ENCODE measurements at regions not wholly inside any gene's neighbourhood (a gene's known extent, or its start where the extent isn't known, plus 50 kb on each side); places are given as distances from the start of the nearest gene placed in this dataset.
"Not testable (repeated sequence)": the region's sequence is repeated elsewhere in the genome, so short reads cannot be mapped to it uniquely, and the experiment has no call there.

- DNase-seq (ENCODE audit: low read depth): no peak
Measured at GRCh38 chr6:74953708-74954107, 252.1 kb downstream of the COL12A1 start.

DNA sequence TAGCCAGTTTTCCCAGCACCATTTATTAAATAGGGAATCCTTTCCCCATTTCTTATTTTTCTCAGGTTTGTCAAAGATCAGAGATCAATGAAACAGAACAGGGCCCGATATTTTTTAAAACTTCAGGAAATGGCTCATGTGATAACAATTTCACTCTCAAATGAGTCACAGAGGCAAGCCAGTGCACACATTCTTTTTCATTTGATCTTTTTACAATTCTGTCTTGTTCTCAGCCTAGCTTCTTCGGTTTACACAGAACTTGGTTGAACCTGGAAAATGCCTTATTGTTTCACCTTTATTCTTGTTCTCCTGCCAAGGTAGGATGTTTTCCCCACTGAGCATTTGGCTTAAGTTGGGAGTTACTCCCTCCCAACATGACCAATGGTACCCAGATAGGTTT lies 258.9 kb downstream of the COL12A1 start:
- no peak for DNase-seq (ENCODE audit: low read depth)

- DNase-seq (ENCODE audit: low read depth): no peak
Measured at GRCh38 chr6:74942130-74942529, 263.7 kb downstream of the COL12A1 start.

DNA sequence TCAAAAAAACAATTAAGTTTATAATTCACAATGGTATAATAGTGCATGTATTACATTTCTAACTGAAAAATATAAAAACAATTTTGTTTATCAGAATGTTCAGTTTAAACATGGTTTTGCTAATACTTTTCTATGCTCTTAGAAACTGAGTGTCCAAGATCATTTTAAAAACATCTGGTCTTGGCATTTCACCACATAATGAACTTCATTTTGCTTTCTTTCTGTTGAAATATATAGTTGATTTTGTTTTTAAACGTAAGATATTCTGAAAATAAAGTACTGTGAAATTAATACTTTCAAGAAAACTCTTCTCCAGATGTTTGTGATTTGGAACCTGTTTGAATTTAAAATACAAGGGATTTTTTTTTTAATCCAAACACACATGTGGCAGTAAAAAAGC lies 264.4 kb downstream of the COL12A1 start:
- no peak for DNase-seq (ENCODE audit: low read depth)

GRCh38 chr6:74939721-74940620 lies 265.9 kb downstream of the COL12A1 start:
- DNase-seq (ENCODE audit: low read depth): no peak

- DNase-seq (ENCODE audit: low read depth): no peak
Measured at GRCh38 chr6:74939151-74939708, 266.6 kb downstream of the COL12A1 start.

DNA sequence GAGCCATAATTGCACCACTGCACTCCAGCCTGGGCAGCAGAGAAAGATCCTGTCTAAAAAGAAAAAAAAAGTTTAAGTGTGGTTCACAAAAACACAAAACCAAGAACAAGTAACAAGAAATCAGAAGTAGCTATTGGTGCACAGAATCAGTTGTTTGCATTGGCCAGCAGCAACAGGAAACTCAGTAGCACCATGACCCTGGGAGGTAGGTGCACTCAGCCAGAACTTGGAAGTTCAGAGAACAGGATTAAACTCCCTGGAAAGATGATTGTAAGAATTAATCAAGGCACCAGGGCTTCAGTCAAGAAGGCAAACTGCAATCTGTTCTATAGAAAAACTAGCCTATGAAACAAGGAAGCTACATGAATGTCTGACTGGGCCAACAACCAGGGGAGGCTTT lies 267.9 kb downstream of the COL12A1 start:
- no peak for DNase-seq (ENCODE audit: low read depth)

GRCh38 chr6:74936886-74937285 lies 269.0 kb downstream of the COL12A1 start:
- no peak for DNase-seq (ENCODE audit: low read depth)

DNA sequence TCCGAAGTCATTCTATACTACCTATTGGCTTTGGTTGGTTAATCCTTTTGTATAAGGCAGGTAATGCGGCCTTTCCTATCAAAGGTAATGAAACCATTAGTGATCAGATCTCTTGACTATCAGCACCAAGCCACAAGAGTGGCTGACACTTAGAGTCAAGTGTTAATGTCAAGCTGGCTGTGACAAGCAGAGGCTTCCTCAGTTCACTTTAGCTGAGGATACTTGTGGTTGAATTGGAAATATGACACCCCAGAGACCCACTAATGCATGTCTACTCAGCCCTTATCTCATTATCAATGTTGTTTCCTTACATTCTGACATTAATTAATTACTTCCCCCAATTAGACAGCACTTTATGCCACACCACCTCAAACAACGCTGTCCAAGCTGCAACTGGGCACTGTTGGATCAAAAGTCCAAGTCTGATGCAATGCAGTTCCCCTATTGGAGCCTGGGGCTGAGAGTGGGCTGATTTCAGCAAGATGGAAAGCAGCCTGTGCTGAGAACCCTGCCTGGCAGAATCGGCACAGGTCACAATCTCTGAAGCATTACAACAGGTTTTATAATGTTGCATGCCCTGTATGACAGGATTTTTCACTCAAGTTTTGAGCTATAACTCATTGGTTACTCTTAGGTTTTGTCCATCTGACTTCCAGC lies 273.5 kb downstream of the COL12A1 start:
- DNase-seq (ENCODE audit: low read depth): no peak

GRCh38 chr6:74931558-74931957 lies 274.3 kb downstream of the COL12A1 start:
- peak; percentile 73 for DNase-seq (ENCODE audit: low read depth)

DNA sequence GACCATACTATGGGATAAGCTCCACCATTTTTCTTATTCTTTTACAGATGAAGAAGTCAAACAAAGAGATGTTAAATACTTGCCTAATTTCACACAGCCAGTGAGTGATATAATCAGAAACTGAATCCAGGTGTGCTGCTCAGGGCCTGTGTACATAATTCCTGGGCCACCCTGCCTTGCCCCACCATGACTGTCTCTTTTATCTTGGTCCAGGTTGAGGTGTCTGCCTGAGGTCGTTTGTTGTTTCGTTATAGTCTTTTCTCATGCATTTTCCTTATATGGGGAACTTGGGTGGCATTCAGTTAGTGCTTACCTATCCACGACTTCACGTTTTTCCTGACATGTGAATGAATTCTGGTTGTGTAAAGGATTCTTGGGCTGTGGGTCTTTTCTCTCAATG lies 277.6 kb downstream of the COL12A1 start:
- DNase-seq (ENCODE audit: low read depth): no peak

- DNase-seq (ENCODE audit: low read depth): no peak
Measured at GRCh38 chr6:74927299-74927698, 278.6 kb downstream of the COL12A1 start.

DNA sequence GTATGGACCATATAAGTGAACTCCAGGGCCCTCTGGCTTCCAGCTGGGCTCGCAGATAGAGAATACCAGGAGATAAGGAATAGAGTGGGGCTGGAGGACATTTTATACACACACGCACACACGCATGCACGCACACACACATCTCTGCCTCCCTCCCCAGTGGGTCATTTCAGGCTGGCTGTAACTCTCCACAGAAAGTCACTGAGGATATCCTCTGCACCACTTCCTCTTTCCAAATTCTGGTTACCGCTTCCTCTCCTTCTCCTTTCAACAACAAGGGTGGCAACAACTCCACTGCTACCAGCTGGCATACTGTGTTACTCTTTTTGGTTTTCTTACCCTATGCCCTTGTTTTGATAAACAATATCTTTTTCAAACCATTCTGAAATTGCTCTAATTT lies 280.2 kb downstream of the COL12A1 start:
- no peak for DNase-seq (ENCODE audit: low read depth)

GRCh38 chr6:74914888-74915287 lies 291.0 kb downstream of the COL12A1 start:
- no peak for DNase-seq (ENCODE audit: low read depth)

- DNase-seq (ENCODE audit: low read depth): no peak
Measured at GRCh38 chr6:74912234-74912633, 293.6 kb downstream of the COL12A1 start.

DNA sequence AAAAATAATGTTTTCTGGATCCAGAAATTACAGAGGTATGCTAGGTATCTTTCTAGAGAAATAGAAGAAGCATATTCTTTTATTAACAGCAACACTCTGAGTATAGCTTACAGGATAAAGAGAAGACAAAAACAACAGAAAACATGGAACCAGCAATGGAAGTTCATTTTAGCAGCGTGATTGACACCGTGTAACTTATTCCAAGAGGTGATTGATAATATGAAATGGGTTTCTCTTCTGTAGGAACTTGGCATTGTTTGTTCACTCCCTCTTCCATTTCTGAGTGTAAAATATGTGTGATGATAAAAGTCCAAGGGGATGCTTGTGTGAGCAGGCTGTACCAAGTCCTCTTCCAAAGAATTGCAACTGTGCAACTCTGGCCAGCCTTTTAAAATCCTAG lies 303.0 kb downstream of the COL12A1 start:
- DNase-seq (ENCODE audit: low read depth): no peak

DNA sequence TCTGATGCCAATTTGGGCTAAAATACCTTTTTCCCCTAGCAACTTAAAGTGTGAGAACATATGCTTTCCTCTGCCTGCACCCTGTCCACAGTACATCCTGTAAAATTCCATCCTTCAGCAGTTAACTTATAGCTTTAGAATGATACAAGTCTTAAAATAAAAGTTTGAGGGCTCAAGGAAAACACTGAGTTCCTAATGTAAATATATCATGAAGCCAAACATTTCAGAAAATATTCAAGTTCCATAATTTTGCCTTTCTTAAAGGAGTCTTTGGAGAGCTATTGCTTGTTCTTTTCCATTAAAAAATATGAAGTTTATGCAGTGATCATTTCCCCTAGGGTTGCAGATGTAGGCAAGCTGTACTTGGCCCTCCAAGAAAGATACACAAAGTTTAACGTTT lies 303.8 kb downstream of the COL12A1 start:
- DNase-seq (ENCODE audit: low read depth): no peak

DNA sequence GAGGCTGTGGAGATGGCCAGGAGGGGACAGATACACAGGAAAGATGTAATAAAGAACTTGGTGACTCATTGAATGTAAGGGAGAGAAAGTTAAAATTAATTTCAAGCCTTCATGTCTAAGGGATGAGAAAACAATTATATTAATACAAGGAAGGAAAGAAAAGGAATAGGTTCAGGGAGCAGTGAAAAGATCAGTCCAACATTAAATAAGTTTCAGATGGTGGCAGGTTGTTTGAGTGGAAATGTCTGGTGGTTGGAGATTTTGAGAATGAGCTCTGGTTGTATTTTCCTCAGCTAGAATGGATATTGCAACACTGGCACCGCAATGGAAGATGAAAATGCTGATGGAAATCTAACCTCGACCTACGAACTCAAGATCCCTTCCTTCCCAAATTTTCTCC lies 304.3 kb downstream of the COL12A1 start:
- no peak for DNase-seq (ENCODE audit: low read depth)

- DNase-seq (ENCODE audit: low read depth): no peak
Measured at GRCh38 chr6:74899416-74899815, 306.4 kb downstream of the COL12A1 start.

- DNase-seq (ENCODE audit: low read depth): no peak
Measured at GRCh38 chr6:74892091-74892490, 313.8 kb downstream of the COL12A1 start.

DNA sequence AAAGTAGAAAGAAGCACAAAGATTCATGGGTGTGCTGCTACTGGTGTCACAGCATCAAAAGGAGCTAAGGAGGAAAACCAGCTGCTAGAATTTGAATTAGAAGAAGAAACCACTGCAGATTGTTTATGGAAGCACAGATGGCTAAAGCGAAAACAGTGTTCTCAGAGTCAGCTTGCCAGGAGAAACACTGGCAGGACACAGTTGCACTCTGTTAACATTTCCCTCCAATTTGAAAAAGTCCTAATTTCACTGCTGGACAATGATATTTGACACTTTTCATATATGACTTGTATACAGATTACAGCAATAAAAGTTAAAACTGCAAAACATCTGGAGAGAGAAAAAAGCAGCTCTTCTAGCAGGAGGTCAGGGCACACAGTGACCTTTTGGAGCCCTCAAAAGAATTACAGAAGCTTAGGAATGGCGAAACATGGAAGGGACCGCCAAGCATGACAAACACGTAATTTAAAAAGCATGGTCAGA lies 314.5 kb downstream of the COL12A1 start:
- DNase-seq (ENCODE audit: low read depth): peak; percentile 68

GRCh38 chr6:74889635-74890034 lies 316.2 kb downstream of the COL12A1 start:
- no peak for DNase-seq (ENCODE audit: low read depth)

- DNase-seq (ENCODE audit: low read depth): not testable (repeated sequence)
Measured at GRCh38 chr6:74888741-74889140, 317.1 kb downstream of the COL12A1 start.

All from stromal cell of bone marrow (primary cell).